HG03521 (cell line): ENCODE measurements at regions not wholly inside any gene's neighbourhood (a gene's known extent, or its start where the extent isn't known, plus 50 kb on each side); places are given as distances from the start of the nearest gene placed in this dataset.

Experiments used
- ATAC-seq: cut with Tn5 transposase; IDR thresholded peaks from one replicate; pipeline ENCODE4 v1.9.1; 2021; ENCODE audit warnings: mild to moderate bottlenecking, moderate library complexity; ENCODE audit not compliant: unreplicated experiment

DNA sequence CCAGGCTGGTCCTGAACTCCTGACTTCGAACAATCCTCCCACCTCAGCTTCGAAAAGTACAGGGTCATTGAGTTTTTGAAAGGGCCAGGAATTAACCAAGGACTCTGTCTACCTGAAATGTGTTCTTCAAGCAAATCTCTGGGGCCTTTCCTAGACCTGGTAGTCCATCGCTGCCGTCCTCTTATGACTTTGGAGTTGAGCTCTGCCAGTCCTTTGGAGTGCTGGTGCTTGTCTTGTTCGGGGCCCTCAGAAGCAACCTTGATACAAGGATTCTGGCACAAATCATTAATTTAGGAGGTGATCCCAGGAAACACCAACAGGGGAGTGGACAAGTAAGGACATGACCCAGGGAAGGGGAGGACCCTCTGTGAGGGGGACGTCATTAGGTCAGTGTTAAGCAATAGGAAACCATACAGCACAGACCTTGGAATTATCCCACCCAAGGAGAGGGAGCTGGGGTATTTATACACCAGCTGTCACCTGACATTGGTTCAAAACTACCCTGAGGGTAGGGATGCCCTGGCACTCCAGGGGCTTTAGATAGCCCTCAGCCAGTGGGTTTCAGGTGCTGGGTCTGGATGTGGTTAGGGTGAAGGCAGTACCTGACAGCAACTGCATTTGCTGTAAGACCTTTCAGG, 187.2 kb downstream of the FOXL1 start:
- no peak for ATAC-seq

DNA sequence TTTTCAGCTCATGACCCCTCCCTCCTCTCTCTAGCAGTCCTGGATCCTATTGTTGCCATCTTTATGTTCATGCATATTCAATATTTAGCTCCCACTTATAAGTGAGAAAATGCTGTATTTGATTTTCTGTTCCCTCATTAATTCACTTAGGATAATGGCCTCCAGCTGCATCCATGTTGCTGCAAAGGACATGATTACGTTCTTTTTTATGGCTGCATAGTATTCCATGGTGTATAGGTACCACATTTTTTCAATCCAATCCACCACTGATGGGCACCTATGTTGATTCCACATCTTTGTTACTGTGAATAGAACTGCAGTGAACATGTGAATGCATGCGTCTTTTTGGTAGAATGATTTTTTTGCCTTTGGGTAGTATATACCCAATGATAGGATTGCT, 188.4 kb downstream of the FOXL1 start:
- ATAC-seq, result no peak

- ATAC-seq, result no peak
Observed at GRCh38 chr16:86768228-86768791, 190.0 kb downstream of the FOXL1 start.

- ATAC-seq, result no peak
Observed at GRCh38 chr16:86768999-86769398, 190.7 kb downstream of the FOXL1 start.

DNA sequence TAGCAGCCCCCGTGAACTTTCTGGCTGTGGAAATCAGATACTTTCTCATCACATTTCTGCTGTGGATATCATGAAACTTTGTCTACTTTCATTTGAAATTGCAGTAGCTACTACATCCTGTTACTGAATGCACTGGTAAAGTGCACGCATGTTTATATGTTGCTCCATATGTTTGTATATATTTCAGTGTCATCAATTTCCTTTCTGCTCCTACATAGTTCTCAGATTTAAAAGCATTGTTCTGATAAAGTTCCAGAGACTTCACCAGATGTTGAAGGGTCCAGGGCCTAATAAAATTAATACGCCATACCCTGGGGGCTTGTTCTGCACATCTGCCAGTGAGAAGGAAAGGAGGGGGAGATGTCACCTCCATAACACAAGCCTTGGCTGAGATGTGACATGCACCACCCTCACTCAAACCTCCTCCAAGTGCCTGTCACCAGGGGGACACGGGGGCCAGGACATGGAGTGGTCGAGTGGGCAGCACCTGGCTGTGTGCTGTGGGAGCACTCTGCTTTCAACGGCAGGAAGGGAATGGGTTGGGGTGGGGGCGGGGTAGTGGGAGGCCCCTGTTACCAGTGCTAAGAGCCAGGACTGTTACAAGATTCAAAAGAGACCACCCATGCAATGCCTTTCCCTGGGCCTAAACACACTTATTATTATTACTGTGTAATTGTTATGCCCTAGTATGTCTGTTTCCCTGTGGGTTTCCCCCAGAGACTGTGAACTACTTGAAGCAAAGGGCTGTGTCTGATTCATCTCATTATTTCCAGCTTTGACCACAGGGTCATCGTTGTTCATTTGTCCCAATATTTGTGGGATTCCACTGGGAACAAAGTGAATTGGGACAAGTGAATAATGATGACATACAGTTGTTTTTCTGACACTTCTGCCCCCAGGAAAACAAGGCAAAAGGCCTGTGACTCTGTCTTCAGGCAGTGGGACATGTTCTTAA, 193.4 kb downstream of the FOXL1 start:
- ATAC-seq, result no peak

DNA sequence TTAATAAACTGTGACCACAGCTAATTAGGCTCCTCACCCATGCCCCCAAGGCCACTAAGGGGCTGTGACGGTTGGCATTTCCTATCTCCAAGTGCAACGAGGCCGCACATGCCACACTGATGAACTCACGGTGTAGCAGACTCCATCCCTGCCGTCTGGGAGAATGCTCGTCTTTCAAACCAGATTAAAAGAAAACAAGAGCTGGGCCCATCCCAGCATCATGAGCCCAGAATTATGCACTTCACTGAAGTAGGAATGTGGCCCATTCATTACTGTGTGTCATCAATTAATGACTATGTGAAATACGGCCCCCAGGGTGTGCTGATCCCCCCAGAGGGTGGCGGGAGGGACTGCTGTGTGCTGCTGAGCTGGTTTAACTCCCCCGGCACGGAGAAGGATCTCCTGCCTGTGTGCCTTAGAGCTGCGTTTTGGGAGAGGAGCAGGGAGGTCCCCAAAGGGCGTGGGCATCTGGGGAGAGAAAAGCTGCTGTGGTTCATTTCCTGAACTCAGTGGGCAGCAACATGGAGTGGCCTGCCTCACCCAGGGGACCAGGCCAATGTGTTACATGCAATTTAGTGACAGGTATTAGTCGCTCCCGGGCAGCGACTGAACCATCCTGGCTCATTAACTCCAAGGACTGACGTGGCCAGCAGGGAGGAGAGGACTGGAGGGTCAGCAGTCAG, 194.5 kb downstream of the FOXL1 start:
- ATAC-seq, result no peak

- no peak for ATAC-seq
Observed at GRCh38 chr16:86773354-86773715, 195.0 kb downstream of the FOXL1 start.

DNA sequence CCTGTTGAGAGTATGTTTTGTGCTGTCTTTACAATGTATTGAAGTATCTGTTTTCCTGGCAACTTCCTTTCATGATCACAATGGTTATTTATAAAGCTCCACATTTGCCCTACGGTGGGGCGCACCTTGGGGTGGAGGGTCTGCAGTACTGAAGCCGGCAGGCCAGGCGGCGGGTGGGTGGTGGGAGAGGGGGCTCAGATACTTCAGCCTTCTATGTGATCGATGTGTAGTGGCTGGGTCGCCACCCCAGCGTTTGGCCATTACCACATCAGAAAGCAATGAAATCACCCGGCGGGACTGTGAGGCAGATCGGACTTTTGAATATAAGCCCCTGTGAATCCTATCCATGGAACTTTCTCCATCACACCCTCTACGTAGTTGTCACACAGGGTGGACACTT, 196.6 kb downstream of the FOXL1 start:
- no peak for ATAC-seq

DNA sequence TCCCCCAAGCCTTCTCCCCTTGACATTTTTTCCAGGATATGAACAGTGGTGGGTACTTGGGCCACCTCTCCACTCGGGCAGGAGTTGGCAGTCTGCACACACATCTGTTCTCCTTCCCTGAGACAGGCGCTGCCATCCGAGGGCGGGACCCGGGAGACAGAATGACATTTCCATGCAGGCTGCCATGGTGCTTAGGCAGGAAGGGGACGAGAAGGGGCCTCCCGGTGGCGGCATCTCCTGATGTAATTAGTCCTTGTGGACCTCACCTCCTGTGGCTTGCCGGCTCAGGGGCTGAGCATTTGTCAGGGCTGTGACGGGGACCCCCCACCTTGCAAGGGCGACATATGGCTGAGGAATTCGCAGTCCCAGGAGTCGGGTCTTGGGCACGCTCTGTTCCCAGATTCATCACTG, 197.2 kb downstream of the FOXL1 start:
- ATAC-seq, result no peak

GRCh38 chr16:86777381-86777946, 199.1 kb downstream of the FOXL1 start:
- ATAC-seq, result no peak

GRCh38 chr16:86778108-86778745, 199.9 kb downstream of the FOXL1 start:
- no peak for ATAC-seq

DNA sequence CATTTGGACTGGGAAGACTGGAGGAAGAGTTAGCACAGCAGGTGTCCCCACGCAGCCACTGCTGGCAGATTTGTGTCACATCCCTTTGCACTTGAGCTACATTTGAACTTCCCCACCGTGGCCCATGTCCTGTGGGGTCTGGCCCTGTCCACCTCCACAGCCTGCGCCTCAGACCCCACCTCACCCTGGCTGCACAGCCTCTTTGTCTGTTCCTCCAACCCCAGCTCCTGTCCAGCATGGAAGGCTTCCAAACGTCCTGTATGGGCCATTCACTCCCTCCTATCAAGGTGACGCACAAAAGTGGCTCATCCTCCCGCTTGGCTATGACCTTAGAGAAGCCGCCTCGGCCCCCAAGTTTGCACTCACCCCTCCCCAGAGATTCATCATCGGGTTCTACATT, 200.6 kb downstream of the FOXL1 start:
- no peak for ATAC-seq

DNA sequence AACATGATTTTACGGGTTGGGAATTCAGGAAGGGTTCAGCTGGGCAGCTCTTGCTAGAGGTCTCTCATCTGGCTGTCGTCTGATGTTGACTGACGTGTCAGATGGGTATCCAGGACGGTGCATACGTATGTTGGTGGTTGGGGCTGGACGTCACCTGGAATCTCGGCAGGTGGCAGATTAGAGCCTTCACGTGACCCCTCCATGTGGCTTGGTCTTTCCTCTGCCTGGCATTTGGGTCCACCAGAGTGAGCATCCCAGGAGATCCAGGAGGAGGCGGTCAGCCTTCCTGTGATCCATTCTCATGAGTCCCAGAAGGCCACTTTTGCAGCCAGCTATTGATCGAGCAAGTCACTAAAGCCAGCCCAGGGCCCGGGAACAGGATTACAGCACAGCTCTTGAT, 202.7 kb downstream of the FOXL1 start:
- no peak for ATAC-seq

- ATAC-seq, result no peak
Observed at GRCh38 chr16:86783636-86784626, 205.6 kb downstream of the FOXL1 start.

DNA sequence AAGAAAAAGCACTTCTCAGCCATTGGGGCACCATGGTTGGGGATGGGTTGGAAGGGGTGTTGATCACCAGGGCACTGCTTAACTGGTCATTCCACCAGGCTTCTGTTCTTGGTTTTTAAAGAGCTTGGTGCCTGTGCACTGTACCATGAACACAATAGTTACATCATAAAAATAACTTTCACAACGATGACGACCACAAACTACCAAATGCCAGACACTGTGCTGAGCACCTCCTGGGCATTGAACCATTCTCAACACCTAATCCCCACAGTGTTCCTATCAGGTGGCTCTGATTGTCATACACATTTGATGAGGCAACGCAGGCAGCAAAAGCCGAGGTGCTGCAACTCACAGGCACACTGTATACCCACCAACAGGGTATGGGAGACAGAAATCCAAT, 208.0 kb downstream of the FOXL1 start:
- ATAC-seq, result no peak

GRCh38 chr16:86786994-86787393, 208.6 kb downstream of the FOXL1 start:
- ATAC-seq, result no peak

DNA sequence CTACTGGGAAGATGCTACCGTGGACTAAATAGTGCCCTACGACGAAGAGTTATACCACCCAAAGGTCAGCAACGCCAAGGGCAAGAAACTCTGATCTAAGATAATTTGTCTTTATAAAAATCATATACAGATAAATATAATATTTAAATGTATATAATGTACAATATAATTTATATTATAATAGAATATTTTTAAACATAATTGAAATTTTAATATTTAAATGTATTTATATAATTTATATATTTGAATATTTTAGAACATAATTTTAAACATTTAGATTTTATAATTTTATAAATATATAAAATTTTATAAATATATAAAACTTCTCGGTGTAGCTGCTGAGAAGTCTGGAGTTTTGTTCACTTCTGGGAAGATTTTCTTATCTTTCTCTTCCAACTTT, 209.2 kb downstream of the FOXL1 start:
- no peak for ATAC-seq

GRCh38 chr16:86789621-86790051, 211.3 kb downstream of the FOXL1 start:
- no peak for ATAC-seq

DNA sequence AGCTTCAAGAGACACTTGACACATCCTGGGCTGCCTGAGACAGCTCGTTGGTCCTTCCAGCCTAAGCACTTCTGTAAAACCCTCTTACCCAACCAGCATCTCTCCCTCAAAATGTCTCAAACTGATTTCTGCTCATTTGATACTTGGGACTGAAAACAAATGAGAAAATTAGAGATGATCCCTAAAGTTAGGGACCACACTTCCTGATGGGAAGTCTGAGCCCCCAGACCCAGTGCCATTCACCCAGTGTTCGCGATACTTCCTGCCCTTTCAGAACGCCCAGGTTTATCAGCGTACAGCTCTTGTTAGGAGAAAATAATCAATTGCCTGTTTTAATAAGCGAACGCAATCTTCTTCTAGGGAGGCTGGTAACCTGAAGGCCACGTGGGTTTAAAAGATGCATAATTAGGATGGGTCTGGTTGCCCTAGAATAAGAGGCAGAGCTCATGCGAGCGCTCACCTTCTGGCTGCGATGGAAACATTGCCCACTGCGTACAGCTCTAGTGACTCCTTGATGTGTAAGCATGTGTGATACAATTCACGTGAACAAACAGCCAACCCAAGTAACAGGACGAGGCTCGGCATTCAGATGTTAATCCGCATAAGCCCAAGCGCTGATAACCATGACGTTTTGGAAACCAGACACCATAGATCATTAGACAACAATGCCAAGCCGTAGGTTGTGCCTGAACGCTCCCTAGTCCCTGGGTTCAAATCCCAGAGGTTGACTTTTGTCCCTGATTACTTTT, 213.1 kb downstream of the FOXL1 start:
- ATAC-seq, result no peak
